Glutamatergic neuron (in vitro differentiated cells): ENCODE measurements at regions not wholly inside any gene's neighbourhood (a gene's known extent, or its start where the extent isn't known, plus 50 kb on each side); places are given as distances from the start of the nearest gene placed in this dataset.

ENCODE experiments used
- DNase-seq: peaks from one replicate; pipeline ENCODE4 v3.0.0; 2022
- H3K27ac Mint-ChIP-seq: one replicate; pipeline ENCODE4 v1.8.0; 2020; ENCODE audit warnings: mild to moderate bottlenecking, mixed read lengths, inconsistent platforms; ENCODE audit not compliant: unreplicated experiment
- H3K27me3 Mint-ChIP-seq: one replicate; pipeline ENCODE4 v1.8.0; 2020; ENCODE audit warnings: mild to moderate bottlenecking, moderate library complexity, mixed read lengths, inconsistent platforms; ENCODE audit not compliant: unreplicated experiment
- H3K36me3 Mint-ChIP-seq: one replicate; pipeline ENCODE4 v1.8.0; 2020; ENCODE audit warnings: mild to moderate bottlenecking, mixed read lengths, inconsistent platforms; ENCODE audit not compliant: unreplicated experiment
- H3K4me1 Mint-ChIP-seq: one replicate; pipeline ENCODE4 v1.8.0; 2020; ENCODE audit warnings: mild to moderate bottlenecking, low read depth, mixed read lengths, inconsistent platforms; ENCODE audit not compliant: unreplicated experiment
- H3K4me3 Mint-ChIP-seq: one replicate; pipeline ENCODE4 v1.8.0; 2020; ENCODE audit warnings: mild to moderate bottlenecking, mixed read lengths, inconsistent platforms; ENCODE audit not compliant: unreplicated experiment
- H3K9me3 Mint-ChIP-seq: one replicate; pipeline ENCODE4 v1.8.0; 2020; ENCODE audit warnings: mild to moderate bottlenecking, moderate library complexity, mixed read lengths, inconsistent platforms; ENCODE audit not compliant: unreplicated experiment
- CTCF ChIP-seq: fragments of 200-600 bp; sonication (generic); IDR thresholded peaks from one replicate; pipeline ENCODE4 v1.5.0; 2021; ENCODE audit not compliant: partially characterized antibody, unreplicated experiment

GRCh38 chr5:105563842-105564241 lies 2001.3 kb upstream of the NUDT12 start:
- Mint-ChIP-seq H3K9me3 (no peaks in the 10 kb centered on the region), H3K27ac (no peak overlapping the region)
- no peak for DNase-seq

GRCh38 chr5:105554568-105555169 lies 1992.1 kb upstream of the NUDT12 start:
- Mint-ChIP-seq H3K27ac (no peak overlapping the region), H3K36me3 (no peaks in the 10 kb centered on the region), H3K9me3 (no peaks in the 10 kb centered on the region), H3K4me1 (no peaks in the 10 kb centered on the region), H3K27me3 (no peaks in the 10 kb centered on the region), H3K4me3 (no peak overlapping the region)
- no peak for DNase-seq
- no peak for TF ChIP-seq CTCF

More at GRCh38 chr5:105563842-105564241, 2001.3 kb upstream of the NUDT12 start:
- Mint-ChIP-seq H3K27me3 (no peaks in the 10 kb centered on the region), H3K4me3 (no peak overlapping the region), H3K36me3 (no peaks in the 10 kb centered on the region), H3K4me1 (no peaks in the 10 kb centered on the region)
- TF ChIP-seq CTCF: no peak

- no peak overlapping the region for H3K27ac Mint-ChIP-seq
- no peak for TF ChIP-seq CTCF
- peaks cover 1% of the 10 kb centered on the region for H3K27me3 Mint-ChIP-seq
- no peak for DNase-seq
- no peaks in the 10 kb centered on the region for H3K4me1 Mint-ChIP-seq
- peaks cover 2% of the 10 kb centered on the region for H3K9me3 Mint-ChIP-seq
- H3K4me3 Mint-ChIP-seq: no peak overlapping the region
- no peaks in the 10 kb centered on the region for H3K36me3 Mint-ChIP-seq
Observed at GRCh38 chr5:105544300-105544699, 1981.7 kb upstream of the NUDT12 start.

- no peak overlapping the region for H3K27ac Mint-ChIP-seq
- H3K36me3 Mint-ChIP-seq: no peaks in the 10 kb centered on the region
- no peak for TF ChIP-seq CTCF
- H3K27me3 Mint-ChIP-seq: no peaks in the 10 kb centered on the region
- no peak for DNase-seq
- no peaks in the 10 kb centered on the region for H3K4me1 Mint-ChIP-seq
- H3K9me3 Mint-ChIP-seq: no peaks in the 10 kb centered on the region
- no peak overlapping the region for H3K4me3 Mint-ChIP-seq
Observed at GRCh38 chr5:105536675-105537074, 1974.1 kb upstream of the NUDT12 start.

- Mint-ChIP-seq H3K4me3 (no peak overlapping the region), H3K9me3 (peaks cover 2% of the 10 kb centered on the region), H3K36me3 (peaks cover 11% of the 10 kb centered on the region), H3K4me1 (peaks cover 4% of the 10 kb centered on the region), H3K27me3 (no peaks in the 10 kb centered on the region), H3K27ac (no peak overlapping the region)
- TF ChIP-seq CTCF: no peak
- DNase-seq: no peak
Observed at GRCh38 chr5:105530716-105531261, 1968.2 kb upstream of the NUDT12 start.
